Esophagus muscularis mucosa (tissue), 4 donors: ENCODE measurements at regions not wholly inside any gene's neighbourhood (a gene's known extent, or its start where the extent isn't known, plus 50 kb on each side); places are given as distances from the start of the nearest gene placed in this dataset.

Source experiments
- DNase-seq: peaks from one replicate; pipeline ENCODE4 v3.0.0-alpha.2; 2017; ENCODE audit errors: extremely low spot score
- H3K27ac ChIP-seq, 4 donors: fragments of 200-600 bp; sonication (generic); replicated peaks in 1 of 4; 1 replicate in 3 of 4; 2 replicates in 1 of 4; pipeline ENCODE4 v1.5.1; 2016 to 2019; ENCODE audit warnings: mild to moderate bottlenecking in 1 of 4
- H3K27me3 ChIP-seq, 4 donors: fragments of 200-600 bp; sonication (generic); one replicate each; pipeline versions ENCODE4 v1.5.1 to v1.6.0; 2016 to 2019
- H3K36me3 ChIP-seq, 4 donors: fragments of 200-600 bp; sonication (generic); one replicate each; pipeline ENCODE4 v1.5.1; 2016 to 2019
- H3K4me1 ChIP-seq, 4 donors: fragments of 200-600 bp; sonication (generic); one replicate each; pipeline ENCODE4 v1.5.1; 2016 to 2019
- H3K4me3 ChIP-seq, 4 donors: fragments of 200-600 bp; sonication (generic); 1 replicate in 2 of 4; 2 replicates in 2 of 4; pipeline ENCODE4 v1.5.1; 2016 to 2019; ENCODE audit warnings: mild to moderate bottlenecking in 4 of 4, moderate library complexity in 1 of 4
- H3K9me3 ChIP-seq, 4 donors: fragments of 200-600 bp; sonication (generic); 1 replicate in 3 of 4; 2 replicates in 1 of 4; pipeline ENCODE4 v1.5.1; 2016 to 2019
- CTCF ChIP-seq, 3 experiments: fragments of 200-600 bp in 2 of 3; fragments of 450-650 bp in 1 of 3; sonication (generic) in 2 of 3; IDR thresholded peaks; one replicate each; pipeline ENCODE4 v1.5.1; 2017 to 2019; ENCODE audit warnings: antibody characterized with exemption in 3 of 3, mild to moderate bottlenecking in 2 of 3, moderate library complexity in 1 of 3
- EP300 ChIP-seq: sonication (generic); formaldehyde crosslinking; IDR thresholded peaks from one replicate; pipeline ENCODE4 v1.6.1; 2017; ENCODE audit warnings: antibody characterized with exemption
- POLR2A ChIP-seq: fragments of 450-650 bp; IDR thresholded peaks from one replicate; pipeline ENCODE4 v1.6.1; 2017; ENCODE audit warnings: antibody characterized with exemption, moderate library complexity, mild to moderate bottlenecking, low read depth
- POLR2AphosphoS5 ChIP-seq, 2 donors: sonication (generic); formaldehyde crosslinking; IDR thresholded peaks; one replicate each; pipeline ENCODE4 v1.6.1; 2017; ENCODE audit warnings: antibody characterized with exemption in 2 of 2
- WGBS: methylation state at CpG from one replicate; pipeline ENCODE4 v1.1.5; 2018; 5-methylcytosine and 5-hydroxymethylcytosine counted together
- intact Hi-C: fragments of 100-400 bp; cut with DNase I; formaldehyde crosslinking; loops from one replicate; pipeline ENCODE4 v1.15.1; 2023

GRCh38 chr3:127396473-127396872, 108.6 kb upstream of the PRR20G start:
- Histone ChIP-seq H3K27me3 (peaks cover 0 to 50% (median 0%) of the 10 kb centered on the region in 4 donors), H3K36me3 (no peaks in the 10 kb centered on the region), H3K4me3 (no peak overlapping the region), H3K4me1 (no peaks in the 10 kb centered on the region), H3K27ac (no peak overlapping the region), H3K9me3 (no peaks in the 10 kb centered on the region)
- 19% methylated on average over 8 of the region's 8 CpGs for WGBS
- intact Hi-C loops: no loop called here
- DNase-seq: no peak
- TF ChIP-seq CTCF (IDR thresholded peaks at IDR 0.05) (no peak), POLR2A (no peak), EP300 (no peak), POLR2AphosphoS5 (IDR thresholded peaks at IDR 0.05) (no peak)

GRCh38 chr3:127395663-127396355, 108.0 kb upstream of the PRR20G start:
- Histone ChIP-seq H3K36me3 (no peaks in the 10 kb centered on the region), H3K4me1 (no peaks in the 10 kb centered on the region), H3K27ac (no peak overlapping the region), H3K4me3 (no peak overlapping the region), H3K27me3 (peaks cover 0 to 55% (median 0%) of the 10 kb centered on the region in 4 donors), H3K9me3 (no peaks in the 10 kb centered on the region)
- TF ChIP-seq POLR2AphosphoS5 (IDR thresholded peaks at IDR 0.05) (no peak), CTCF (IDR thresholded peaks at IDR 0.05) (no peak), EP300 (no peak)
- no peak for DNase-seq
- 68% methylated on average over 7 of the region's 9 CpGs for WGBS
- intact Hi-C loops: no loop called here

- no peak overlapping the region for H3K4me3 ChIP-seq
- no peak for TF ChIP-seq POLR2AphosphoS5 (IDR thresholded peaks at IDR 0.05)
- TF ChIP-seq CTCF (IDR thresholded peaks at IDR 0.05): no peak
- TF ChIP-seq EP300: no peak
- no peak for TF ChIP-seq POLR2A
- no peaks in the 10 kb centered on the region for H3K36me3 ChIP-seq
- no peaks in the 10 kb centered on the region for H3K4me1 ChIP-seq
- H3K27me3 ChIP-seq: peaks cover 0 to 62% (median 0%) of the 10 kb centered on the region in 4 donors
- intact Hi-C loops: no loop called here
- 80% methylated on average over 14 of the region's 15 CpGs for WGBS
- no peak overlapping the region for H3K27ac ChIP-seq
- no peaks in the 10 kb centered on the region for H3K9me3 ChIP-seq
- no peak for DNase-seq
These were observed 107.3 kb upstream of the PRR20G start for GRCh38 chr3:127394984-127395662.

- WGBS: 40% methylated on average over 1 of the region's 4 CpGs
- TF ChIP-seq POLR2AphosphoS5 (IDR thresholded peaks at IDR 0.05) (no peak), EP300 (no peak), CTCF (IDR thresholded peaks at IDR 0.05) (no peak), POLR2A (no peak)
These were observed 106.2 kb upstream of the PRR20G start for GRCh38 chr3:127394031-127394430.

More at GRCh38 chr3:127394031-127394430, 106.2 kb upstream of the PRR20G start:
- H3K4me3 ChIP-seq: no peak overlapping the region
- H3K4me1 ChIP-seq: no peaks in the 10 kb centered on the region
- H3K27me3 ChIP-seq: peaks cover 0 to 73% (median 0%) of the 10 kb centered on the region in 4 donors
- no peak overlapping the region for H3K27ac ChIP-seq
- DNase-seq: no peak
- intact Hi-C loops: no loop called here
- no peaks in the 10 kb centered on the region for H3K36me3 ChIP-seq
- no peaks in the 10 kb centered on the region for H3K9me3 ChIP-seq
